Renal cortical epithelial cell (primary cell): ENCODE measurements at regions not wholly inside any gene's neighbourhood (a gene's known extent, or its start where the extent isn't known, plus 50 kb on each side); places are given as distances from the start of the nearest gene placed in this dataset.
A peak's percentile ranks its signal among the peaks of the same experiment; 100 is the strongest.
"Not testable (repeated sequence)": the region's sequence is repeated elsewhere in the genome, so short reads cannot be mapped to it uniquely, and the experiment has no call there.

Source experiments
- DNase-seq: peaks from one replicate; pipeline ENCODE4 v3.0.0-alpha.2; 2011; ENCODE audit warnings: low read depth

- peak; percentile 55 for DNase-seq
Measured at GRCh38 chr17:77332981-77333685, 192.4 kb downstream of the SEC14L1 start.

GRCh38 chr17:77337150-77337549 is 196.4 kb downstream of the SEC14L1 start:
- no peak for DNase-seq

GRCh38 chr17:77341069-77341541 is 200.3 kb downstream of the SEC14L1 start:
- peak; percentile 42 for DNase-seq

GRCh38 chr17:77342656-77342990 is 201.9 kb downstream of the SEC14L1 start:
- DNase-seq = not testable (repeated sequence)

GRCh38 chr17:77343031-77343800 is 202.4 kb downstream of the SEC14L1 start:
- DNase-seq = no peak

GRCh38 chr17:77344038-77344437 is 203.3 kb downstream of the SEC14L1 start:
- no peak for DNase-seq

- DNase-seq = no peak
Measured at GRCh38 chr17:77345260-77345910, 204.6 kb downstream of the SEC14L1 start.

- DNase-seq = no peak
Measured at GRCh38 chr17:77346765-77347164, 206.0 kb downstream of the SEC14L1 start.

GRCh38 chr17:77347544-77347943 is 206.8 kb downstream of the SEC14L1 start:
- DNase-seq = no peak

GRCh38 chr17:77349976-77350830 is 209.4 kb downstream of the SEC14L1 start:
- no peak for DNase-seq

GRCh38 chr17:77352441-77352840 is 211.7 kb downstream of the SEC14L1 start:
- DNase-seq = no peak

GRCh38 chr17:77352996-77353395 is 212.2 kb downstream of the SEC14L1 start:
- no peak for DNase-seq

GRCh38 chr17:77353684-77354419 is 213.1 kb downstream of the SEC14L1 start:
- no peak for DNase-seq

GRCh38 chr17:77354420-77354669 is 213.6 kb downstream of the SEC14L1 start:
- no peak for DNase-seq

GRCh38 chr17:77354670-77355455 is 214.1 kb downstream of the SEC14L1 start:
- no peak for DNase-seq

- no peak for DNase-seq
Measured at GRCh38 chr17:77356109-77356689, 215.4 kb downstream of the SEC14L1 start.

GRCh38 chr17:77356690-77357201 is 216.0 kb downstream of the SEC14L1 start:
- no peak for DNase-seq

GRCh38 chr17:77358801-77359200 is 218.0 kb downstream of the SEC14L1 start:
- DNase-seq = no peak

GRCh38 chr17:77359236-77359635 is 218.5 kb downstream of the SEC14L1 start:
- DNase-seq = no peak
